Liver (tissue), 3 donors: ENCODE measurements at regions not wholly inside any gene's neighbourhood (a gene's known extent, or its start where the extent isn't known, plus 50 kb on each side); places are given as distances from the start of the nearest gene placed in this dataset.
"Not testable (repeated sequence)": the region's sequence is repeated elsewhere in the genome, so short reads cannot be mapped to it uniquely, and the experiment has no call there.

Experiments
- FOXA2 ChIP-seq: IDR thresholded peaks from 2 replicates; pipeline ENCODE4 v1.6.1; 2016; ENCODE audit warnings: antibody characterized with exemption
- GABPA ChIP-seq, 2 donors: IDR thresholded peaks in 1 of 2; conservative IDR thresholded peaks in 1 of 2; 2 replicates each; pipeline ENCODE4 v1.6.1; 2016; ENCODE audit warnings: antibody characterized with exemption in 2 of 2, mild to moderate bottlenecking in 1 of 2, moderate library complexity in 1 of 2
- NR2F2 ChIP-seq: IDR thresholded peaks from 2 replicates; pipeline ENCODE4 v1.6.1; 2016; ENCODE audit warnings: antibody characterized with exemption
- RAD21 ChIP-seq, 2 donors: IDR thresholded peaks; 2 replicates each; pipeline ENCODE4 v1.6.1; 2016; ENCODE audit warnings: antibody characterized with exemption in 2 of 2, mild to moderate bottlenecking in 2 of 2
- SP1 ChIP-seq: IDR thresholded peaks from 2 replicates; pipeline ENCODE4 v1.6.1; 2018; ENCODE audit warnings: antibody characterized with exemption, mild to moderate bottlenecking
- TAF1 ChIP-seq: conservative IDR thresholded peaks from 2 replicates; pipeline ENCODE4 v1.6.1; 2016; ENCODE audit warnings: antibody characterized with exemption, mild to moderate bottlenecking
- TF ChIP-seq, protein P1 (sequence below): IDR thresholded peaks from 2 replicates; pipeline ENCODE4 v1.6.1; 2016; ENCODE audit warnings: antibody characterized with exemption, mild to moderate bottlenecking
- TF ChIP-seq, protein P2 (sequence below): fragments of 150-350 bp; IDR thresholded peaks from 2 replicates; pipeline ENCODE4 v1.5.1; 2017; ENCODE audit warnings: improper control_type of control experiment, low read depth, low read length; ENCODE audit not compliant: missing input control
- TF ChIP-seq, protein P3 (sequence below): IDR thresholded peaks from 2 replicates; pipeline ENCODE4 v1.6.1; 2016; ENCODE audit warnings: antibody characterized with exemption
- donor health status: healthy.
- donor health status: healthy.

DNA sequence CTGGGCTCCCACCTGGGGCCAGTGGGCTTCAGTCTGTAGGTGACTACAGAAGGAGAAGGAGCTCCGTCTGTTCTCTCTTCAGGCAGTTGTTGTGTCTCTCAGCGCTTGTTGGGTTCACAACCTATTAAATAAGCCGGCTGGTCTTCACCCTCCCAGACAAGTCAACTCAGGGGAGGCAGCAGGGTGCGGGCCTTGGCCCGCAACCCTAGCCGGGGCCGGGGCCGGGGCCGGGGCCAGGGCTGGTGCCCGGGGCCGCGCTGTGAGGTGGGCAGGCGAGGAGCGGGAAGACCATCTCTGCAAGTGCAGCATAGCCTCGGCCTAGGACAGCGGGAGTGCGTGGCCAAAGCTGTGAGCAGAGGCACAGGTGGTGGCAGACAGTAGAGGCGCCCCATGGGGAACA lies 95.1 kb upstream of the PTPN20 start:
- TF ChIP-seq, protein P1, sequence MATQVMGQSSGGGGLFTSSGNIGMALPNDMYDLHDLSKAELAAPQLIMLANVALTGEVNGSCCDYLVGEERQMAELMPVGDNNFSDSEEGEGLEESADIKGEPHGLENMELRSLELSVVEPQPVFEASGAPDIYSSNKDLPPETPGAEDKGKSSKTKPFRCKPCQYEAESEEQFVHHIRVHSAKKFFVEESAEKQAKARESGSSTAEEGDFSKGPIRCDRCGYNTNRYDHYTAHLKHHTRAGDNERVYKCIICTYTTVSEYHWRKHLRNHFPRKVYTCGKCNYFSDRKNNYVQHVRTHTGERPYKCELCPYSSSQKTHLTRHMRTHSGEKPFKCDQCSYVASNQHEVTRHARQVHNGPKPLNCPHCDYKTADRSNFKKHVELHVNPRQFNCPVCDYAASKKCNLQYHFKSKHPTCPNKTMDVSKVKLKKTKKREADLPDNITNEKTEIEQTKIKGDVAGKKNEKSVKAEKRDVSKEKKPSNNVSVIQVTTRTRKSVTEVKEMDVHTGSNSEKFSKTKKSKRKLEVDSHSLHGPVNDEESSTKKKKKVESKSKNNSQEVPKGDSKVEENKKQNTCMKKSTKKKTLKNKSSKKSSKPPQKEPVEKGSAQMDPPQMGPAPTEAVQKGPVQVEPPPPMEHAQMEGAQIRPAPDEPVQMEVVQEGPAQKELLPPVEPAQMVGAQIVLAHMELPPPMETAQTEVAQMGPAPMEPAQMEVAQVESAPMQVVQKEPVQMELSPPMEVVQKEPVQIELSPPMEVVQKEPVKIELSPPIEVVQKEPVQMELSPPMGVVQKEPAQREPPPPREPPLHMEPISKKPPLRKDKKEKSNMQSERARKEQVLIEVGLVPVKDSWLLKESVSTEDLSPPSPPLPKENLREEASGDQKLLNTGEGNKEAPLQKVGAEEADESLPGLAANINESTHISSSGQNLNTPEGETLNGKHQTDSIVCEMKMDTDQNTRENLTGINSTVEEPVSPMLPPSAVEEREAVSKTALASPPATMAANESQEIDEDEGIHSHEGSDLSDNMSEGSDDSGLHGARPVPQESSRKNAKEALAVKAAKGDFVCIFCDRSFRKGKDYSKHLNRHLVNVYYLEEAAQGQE = not testable (repeated sequence)
- TF ChIP-seq, protein P2, sequence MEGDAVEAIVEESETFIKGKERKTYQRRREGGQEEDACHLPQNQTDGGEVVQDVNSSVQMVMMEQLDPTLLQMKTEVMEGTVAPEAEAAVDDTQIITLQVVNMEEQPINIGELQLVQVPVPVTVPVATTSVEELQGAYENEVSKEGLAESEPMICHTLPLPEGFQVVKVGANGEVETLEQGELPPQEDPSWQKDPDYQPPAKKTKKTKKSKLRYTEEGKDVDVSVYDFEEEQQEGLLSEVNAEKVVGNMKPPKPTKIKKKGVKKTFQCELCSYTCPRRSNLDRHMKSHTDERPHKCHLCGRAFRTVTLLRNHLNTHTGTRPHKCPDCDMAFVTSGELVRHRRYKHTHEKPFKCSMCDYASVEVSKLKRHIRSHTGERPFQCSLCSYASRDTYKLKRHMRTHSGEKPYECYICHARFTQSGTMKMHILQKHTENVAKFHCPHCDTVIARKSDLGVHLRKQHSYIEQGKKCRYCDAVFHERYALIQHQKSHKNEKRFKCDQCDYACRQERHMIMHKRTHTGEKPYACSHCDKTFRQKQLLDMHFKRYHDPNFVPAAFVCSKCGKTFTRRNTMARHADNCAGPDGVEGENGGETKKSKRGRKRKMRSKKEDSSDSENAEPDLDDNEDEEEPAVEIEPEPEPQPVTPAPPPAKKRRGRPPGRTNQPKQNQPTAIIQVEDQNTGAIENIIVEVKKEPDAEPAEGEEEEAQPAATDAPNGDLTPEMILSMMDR = not testable (repeated sequence)
- TF ChIP-seq TAF1; GABPA (IDR thresholded peaks at IDR 0.05 in 1 of 2, conservative IDR thresholded peaks at IDR 0.05 in 1 of 2); RAD21 (IDR thresholded peaks at IDR 0.05); FOXA2; NR2F2; SP1: not testable (repeated sequence)
- TF ChIP-seq, protein P3, sequence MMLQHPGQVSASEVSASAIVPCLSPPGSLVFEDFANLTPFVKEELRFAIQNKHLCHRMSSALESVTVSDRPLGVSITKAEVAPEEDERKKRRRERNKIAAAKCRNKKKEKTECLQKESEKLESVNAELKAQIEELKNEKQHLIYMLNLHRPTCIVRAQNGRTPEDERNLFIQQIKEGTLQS = not testable (repeated sequence)
